H9 (cell line): ENCODE measurements at regions not wholly inside any gene's neighbourhood (a gene's known extent, or its start where the extent isn't known, plus 50 kb on each side); places are given as distances from the start of the nearest gene placed in this dataset.

Experiments used
- DNase-seq: peaks from one replicate; pipeline ENCODE4 v3.0.0-alpha.2; 2017
- H2AFZ ChIP-seq: one replicate; pipeline ENCODE4 v1.6.1; 2013; ENCODE audit warnings: mild to moderate bottlenecking, low read length, control low read depth, moderate library complexity
- H2AK5ac ChIP-seq: 2 replicates; pipeline ENCODE4 v1.6.1; 2013; ENCODE audit warnings: low read length, control low read depth, mixed read lengths; ENCODE audit not compliant: insufficient read length
- H2BK120ac ChIP-seq: one replicate; pipeline ENCODE4 v1.6.1; 2013; ENCODE audit warnings: low read depth, mild to moderate bottlenecking, low read length, control low read depth, inconsistent platforms; ENCODE audit not compliant: poor library complexity, severe bottlenecking
- H2BK12ac ChIP-seq: 2 replicates; pipeline ENCODE4 v1.6.1; 2013; ENCODE audit warnings: low read length, control low read depth, mixed read lengths, low read depth; ENCODE audit not compliant: insufficient read length
- H2BK15ac ChIP-seq: 2 replicates; pipeline ENCODE4 v1.6.1; 2013; ENCODE audit warnings: low read depth, low read length, control low read depth
- H2BK20ac ChIP-seq: one replicate; pipeline ENCODE4 v1.6.1; 2013; ENCODE audit warnings: low read depth, mild to moderate bottlenecking, low read length, control low read depth, inconsistent platforms; ENCODE audit not compliant: poor library complexity, severe bottlenecking
- H2BK5ac ChIP-seq: 2 replicates; pipeline ENCODE4 v1.6.1; 2013; ENCODE audit warnings: low read length, control low read depth, mixed read lengths; ENCODE audit not compliant: insufficient read length
- H3K14ac ChIP-seq: 2 replicates; pipeline ENCODE4 v1.6.1; 2013; ENCODE audit warnings: low read length, control low read depth; ENCODE audit not compliant: insufficient read depth
- H3K18ac ChIP-seq: 2 replicates; pipeline ENCODE4 v1.6.1; 2013; ENCODE audit warnings: low read depth, mild to moderate bottlenecking, mixed read lengths, low read length, control low read depth; ENCODE audit not compliant: insufficient read length
- H3K23ac ChIP-seq: 2 replicates; pipeline ENCODE4 v1.6.1; 2013; ENCODE audit warnings: low read length, control low read depth, mixed read lengths, low read depth; ENCODE audit not compliant: insufficient read length
- H3K23me2 ChIP-seq: 2 replicates; pipeline ENCODE4 v1.6.1; 2013; ENCODE audit warnings: low read depth, mild to moderate bottlenecking, mixed read lengths, low read length, control low read depth; ENCODE audit not compliant: insufficient read length, poor library complexity, severe bottlenecking
- H3K27ac ChIP-seq: 2 replicates; pipeline ENCODE4 v1.5.1; 2013; ENCODE audit warnings: low read length, control low read depth, mixed read lengths, low read depth; ENCODE audit not compliant: insufficient read length
- H3K27me3 ChIP-seq: 2 replicates; pipeline ENCODE4 v1.6.1; 2013; ENCODE audit warnings: low read length, control low read depth, inconsistent platforms; ENCODE audit not compliant: insufficient read depth
- H3K4ac ChIP-seq: 2 replicates; pipeline ENCODE4 v1.6.1; 2013; ENCODE audit warnings: low read depth, mild to moderate bottlenecking, control low read depth, inconsistent platforms, low read length, moderate library complexity
- H3K4me1 ChIP-seq: 2 replicates; pipeline ENCODE4 v1.6.1; 2013; ENCODE audit warnings: low read length, control low read depth, inconsistent platforms; ENCODE audit not compliant: insufficient read depth
- H3K4me2 ChIP-seq: 2 replicates; pipeline ENCODE4 v1.6.1; 2013; ENCODE audit warnings: low read length, control low read depth, mixed read lengths; ENCODE audit not compliant: insufficient read length, insufficient read depth
- H3K56ac ChIP-seq: 2 replicates; pipeline ENCODE4 v1.6.1; 2013; ENCODE audit warnings: low read depth, mild to moderate bottlenecking, mixed read lengths, low read length, control low read depth; ENCODE audit not compliant: insufficient read length
- H3K79me1 ChIP-seq: 2 replicates; pipeline ENCODE4 v1.6.1; 2013; ENCODE audit warnings: low read depth, mild to moderate bottlenecking, moderate library complexity, low read length, control low read depth, inconsistent platforms; ENCODE audit not compliant: insufficient read depth, poor library complexity, severe bottlenecking
- H3K79me2 ChIP-seq: 2 replicates; pipeline ENCODE4 v1.6.1; 2013; ENCODE audit warnings: low read length, control low read depth, inconsistent platforms; ENCODE audit not compliant: insufficient read depth
- H3K9ac ChIP-seq: 2 replicates; pipeline ENCODE4 v1.6.1; 2013; ENCODE audit warnings: low read length, control low read depth, mixed read lengths; ENCODE audit not compliant: insufficient read length; ENCODE audit errors: extremely low read depth
- H3K9me3 ChIP-seq: one replicate; pipeline ENCODE4 v1.6.1; 2013; ENCODE audit warnings: low read depth, low read length, inconsistent platforms; ENCODE audit not compliant: control insufficient read depth
- H3T11ph ChIP-seq: one replicate; pipeline ENCODE4 v1.6.1; 2013; ENCODE audit warnings: mild to moderate bottlenecking, low read length, control low read depth, inconsistent platforms
- H4K20me1 ChIP-seq: one replicate; pipeline ENCODE4 v1.6.1; 2013; ENCODE audit not compliant: control insufficient read depth, insufficient read length, insufficient read depth
- H4K5ac ChIP-seq: 2 replicates; pipeline ENCODE4 v1.6.1; 2013; ENCODE audit warnings: low read depth, mild to moderate bottlenecking, mixed read lengths, low read length, control low read depth; ENCODE audit not compliant: insufficient read length
- H4K8ac ChIP-seq: replicated peaks from 2 replicates; pipeline ENCODE4 v1.6.1; 2013; ENCODE audit warnings: low read length, control low read depth, mixed read lengths, low read depth; ENCODE audit not compliant: insufficient read length
- H4K91ac ChIP-seq: 2 replicates; pipeline ENCODE4 v1.6.1; 2013; ENCODE audit warnings: low read depth, mild to moderate bottlenecking, moderate library complexity, mixed read lengths, low read length, control low read depth; ENCODE audit not compliant: insufficient read length
- H3K27ac Mint-ChIP-seq, 3 experiments: 2 replicates in 2 of 3; 3 replicates in 1 of 3; pipeline ENCODE4 v1.8.0; 2020 to 2021; ENCODE audit warnings: mixed read lengths in 3 of 3, mild to moderate bottlenecking in 1 of 3, moderate library complexity in 1 of 3
- H3K27me3 Mint-ChIP-seq: 2 replicates; pipeline ENCODE4 v1.8.0; 2021; ENCODE audit warnings: low read depth, mild to moderate bottlenecking, moderate library complexity, mixed read lengths
- H3K36me3 Mint-ChIP-seq, 3 experiments: 2 replicates in 2 of 3; 3 replicates in 1 of 3; pipeline ENCODE4 v1.8.0; 2020 to 2021; ENCODE audit warnings: low read depth in 3 of 3, mixed read lengths in 3 of 3; ENCODE audit not compliant: insufficient read depth in 1 of 3
- H3K4me1 Mint-ChIP-seq, 2 experiments: 2 replicates each; pipeline ENCODE4 v1.8.0; 2020; ENCODE audit warnings: mixed read lengths in 2 of 2
- H3K4me3 Mint-ChIP-seq, 2 experiments: 2 replicates in 1 of 2; 3 replicates in 1 of 2; pipeline ENCODE4 v1.8.0; 2020 to 2021; ENCODE audit warnings: mild to moderate bottlenecking in 2 of 2, mixed read lengths in 2 of 2, moderate library complexity in 1 of 2
- H3K9me3 Mint-ChIP-seq, 2 experiments: 2 replicates in 1 of 2; 3 replicates in 1 of 2; pipeline ENCODE4 v1.8.0; 2020; ENCODE audit warnings: mild to moderate bottlenecking in 2 of 2, mixed read lengths in 2 of 2, moderate library complexity in 1 of 2
- WGBS: extraction: QIAGEN DNeasy Blood & Tissue Kit; methylation state at CpG from one replicate; pipeline ENCODE4 v1.1.7; 2013; ENCODE audit warnings: missing lambda C conversion rate, low lambda C conversion rate, mixed read lengths; ENCODE audit not compliant: insufficient read length; ENCODE audit errors: extremely low coverage; 5-methylcytosine and 5-hydroxymethylcytosine counted together
- TF ChIP-seq, protein P1 (sequence below): fragments of 200-600 bp; sonication (generic); conservative IDR thresholded peaks from 3 replicates; pipeline ENCODE4 v1.8.0; 2021; ENCODE audit warnings: antibody characterized with exemption, mild to moderate bottlenecking

GRCh38 chr6:148648754-148649453, 97.9 kb upstream of the UST start:
- no CpG with 5 or more reads among the region's 4 CpGs for WGBS
- no peak overlapping the region for H3K4me3 Mint-ChIP-seq

More at GRCh38 chr6:148648754-148649453, 97.9 kb upstream of the UST start:
- peaks cover 6% of the 10 kb centered on the region for H3K9me3 ChIP-seq
- Mint-ChIP-seq H3K27me3 (no peaks in the 10 kb centered on the region; the same call in 1 of the 2 replicates), H3K4me1 (peaks cover 27 to 28% of the 10 kb centered on the region in 2 experiments), H3K36me3 (peaks cover 25 to 39% (median 36%) of the 10 kb centered on the region in 3 experiments), H3K27ac (no peak overlapping the region), H3K9me3 (peaks cover 34 to 51% of the 10 kb centered on the region in 2 experiments)
- no peaks in the 10 kb centered on the region for H3K23me2 ChIP-seq
- no peak overlapping the region for H3K4ac ChIP-seq
- H4K91ac ChIP-seq = no peak overlapping the region
- no peak overlapping the region for H3K27ac ChIP-seq
- H3K14ac ChIP-seq = no peak overlapping the region
- no peak overlapping the region for H2BK120ac ChIP-seq
- no peak overlapping the region for H2BK12ac ChIP-seq
- H2BK5ac ChIP-seq = no peak overlapping the region
- DNase-seq = no peak
- no peak overlapping the region for H2AFZ ChIP-seq
- no peak overlapping the region for H2BK15ac ChIP-seq
- no peaks in the 10 kb centered on the region for H3K79me1 ChIP-seq
- no peaks in the 10 kb centered on the region for H4K20me1 ChIP-seq
- H3K23ac ChIP-seq = no peak overlapping the region
- TF ChIP-seq, protein P1, sequence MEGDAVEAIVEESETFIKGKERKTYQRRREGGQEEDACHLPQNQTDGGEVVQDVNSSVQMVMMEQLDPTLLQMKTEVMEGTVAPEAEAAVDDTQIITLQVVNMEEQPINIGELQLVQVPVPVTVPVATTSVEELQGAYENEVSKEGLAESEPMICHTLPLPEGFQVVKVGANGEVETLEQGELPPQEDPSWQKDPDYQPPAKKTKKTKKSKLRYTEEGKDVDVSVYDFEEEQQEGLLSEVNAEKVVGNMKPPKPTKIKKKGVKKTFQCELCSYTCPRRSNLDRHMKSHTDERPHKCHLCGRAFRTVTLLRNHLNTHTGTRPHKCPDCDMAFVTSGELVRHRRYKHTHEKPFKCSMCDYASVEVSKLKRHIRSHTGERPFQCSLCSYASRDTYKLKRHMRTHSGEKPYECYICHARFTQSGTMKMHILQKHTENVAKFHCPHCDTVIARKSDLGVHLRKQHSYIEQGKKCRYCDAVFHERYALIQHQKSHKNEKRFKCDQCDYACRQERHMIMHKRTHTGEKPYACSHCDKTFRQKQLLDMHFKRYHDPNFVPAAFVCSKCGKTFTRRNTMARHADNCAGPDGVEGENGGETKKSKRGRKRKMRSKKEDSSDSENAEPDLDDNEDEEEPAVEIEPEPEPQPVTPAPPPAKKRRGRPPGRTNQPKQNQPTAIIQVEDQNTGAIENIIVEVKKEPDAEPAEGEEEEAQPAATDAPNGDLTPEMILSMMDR = no peak
- H4K5ac ChIP-seq = no peak overlapping the region
- H3K18ac ChIP-seq = no peak overlapping the region
- no peak overlapping the region for H3K9ac ChIP-seq
- no peak overlapping the region for H3K56ac ChIP-seq
- H3T11ph ChIP-seq = no peak overlapping the region
- H4K8ac ChIP-seq = no peak overlapping the region
- no peaks in the 10 kb centered on the region; the same call in 1 of the 2 replicates for H3K4me1 ChIP-seq
- no peak overlapping the region for H2BK20ac ChIP-seq
- no peak overlapping the region for H2AK5ac ChIP-seq
- no peaks in the 10 kb centered on the region for H3K27me3 ChIP-seq
- H3K79me2 ChIP-seq = no peaks in the 10 kb centered on the region
- no peak overlapping the region for H3K4me2 ChIP-seq
